CD4-positive, alpha-beta T cell treated with Interleukin-17A for 1 hour (primary cell): ENCODE measurements at regions not wholly inside any gene's neighbourhood (a gene's known extent, or its start where the extent isn't known, plus 50 kb on each side); places are given as distances from the start of the nearest gene placed in this dataset.

Source experiments
- DNase-seq: peaks from one replicate; pipeline ENCODE4 v3.0.0-alpha.2; 2020

DNA sequence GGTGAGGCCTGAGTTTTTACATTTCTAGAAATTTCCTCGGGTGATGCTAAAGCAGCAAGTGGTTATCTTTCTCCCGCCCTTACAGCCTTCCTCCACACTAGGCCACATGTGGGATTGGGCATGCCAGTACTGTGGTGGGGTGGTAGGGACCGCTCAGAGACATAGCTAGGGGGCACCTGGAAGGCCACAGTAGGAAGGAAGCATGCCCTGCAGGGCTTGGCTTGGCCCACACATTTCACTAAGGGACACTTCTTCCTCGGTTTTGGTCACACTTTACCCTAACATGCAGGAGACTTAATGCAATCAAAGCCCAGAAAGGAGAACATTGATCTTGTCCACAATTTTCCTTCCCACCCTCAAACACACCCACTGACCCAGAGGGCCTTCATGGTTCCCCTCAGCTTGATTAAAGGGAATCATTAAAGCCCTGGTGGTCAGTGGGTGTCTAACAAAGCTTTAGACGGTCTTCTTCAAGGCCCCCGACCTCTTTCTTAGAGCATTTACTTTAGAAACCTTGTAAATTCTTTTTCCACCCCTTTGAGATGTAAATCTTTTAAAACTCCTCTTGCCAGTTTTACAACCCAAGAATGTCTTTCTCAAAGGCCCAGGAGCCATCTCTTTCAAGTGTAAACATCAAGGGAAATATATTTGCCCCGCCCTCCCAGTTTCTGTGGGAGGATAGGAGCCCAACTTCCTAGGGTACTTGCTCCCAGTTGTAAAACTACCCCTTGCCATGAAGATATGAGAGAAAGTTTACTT is 246.4 kb upstream of the PTBP2 start:
- DNase-seq: no peak

DNA sequence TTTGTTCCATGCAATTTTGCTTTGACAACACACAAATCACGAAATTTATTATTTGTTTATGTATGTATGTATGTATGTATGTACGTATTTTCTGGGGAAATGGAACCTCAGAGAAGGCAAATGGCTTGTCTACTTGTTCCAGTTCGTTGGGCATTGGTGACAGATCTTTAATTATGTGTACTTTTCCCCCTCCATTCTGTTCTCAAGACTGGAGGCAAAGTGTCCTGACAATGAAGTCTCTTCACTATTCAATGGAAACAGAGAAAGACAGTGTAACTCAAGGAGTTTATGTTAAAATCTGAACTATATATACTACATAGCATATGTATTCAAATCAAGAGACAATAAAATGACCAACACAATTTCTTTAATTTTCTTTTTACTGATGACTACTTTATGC is 245.7 kb upstream of the PTBP2 start:
- DNase-seq: no peak

DNA sequence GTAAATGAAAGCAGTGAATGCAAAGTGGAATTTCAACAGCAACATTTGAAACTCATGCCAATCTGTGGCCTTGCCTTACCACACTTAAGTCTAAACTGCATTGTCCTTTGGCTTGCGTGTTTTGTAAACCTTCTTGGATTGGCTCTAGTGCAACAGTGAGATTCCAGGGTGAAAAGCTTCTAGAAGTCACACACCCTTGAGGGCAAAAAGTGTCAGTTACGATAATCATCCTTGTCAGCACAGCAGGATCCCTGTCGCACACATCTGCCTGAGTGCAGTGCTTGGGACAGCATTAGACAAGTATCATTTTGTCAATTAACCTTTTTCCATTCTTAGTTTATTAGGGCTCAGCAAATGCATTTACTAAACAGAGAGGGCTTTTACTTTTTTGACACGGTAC is 243.4 kb upstream of the PTBP2 start:
- DNase-seq: no peak

DNA sequence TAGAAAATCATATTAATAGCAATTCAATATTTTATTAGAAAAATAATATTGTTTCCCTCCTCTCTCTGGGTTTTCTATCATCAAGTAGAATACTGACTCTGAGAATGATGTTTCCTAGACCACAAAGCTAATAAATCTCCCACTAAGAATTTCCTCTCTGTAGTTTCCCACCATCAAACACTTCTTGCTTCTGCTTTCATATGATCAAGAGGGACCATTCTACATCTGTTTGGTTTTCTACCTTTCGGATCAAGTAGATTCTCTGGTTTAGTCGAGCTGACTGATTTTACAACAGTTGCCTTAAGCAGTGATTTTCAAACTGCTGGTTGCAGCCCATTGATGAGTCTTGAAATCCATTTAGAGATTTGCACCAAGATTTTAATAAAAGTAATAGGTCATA is 240.2 kb upstream of the PTBP2 start:
- no peak for DNase-seq

DNA sequence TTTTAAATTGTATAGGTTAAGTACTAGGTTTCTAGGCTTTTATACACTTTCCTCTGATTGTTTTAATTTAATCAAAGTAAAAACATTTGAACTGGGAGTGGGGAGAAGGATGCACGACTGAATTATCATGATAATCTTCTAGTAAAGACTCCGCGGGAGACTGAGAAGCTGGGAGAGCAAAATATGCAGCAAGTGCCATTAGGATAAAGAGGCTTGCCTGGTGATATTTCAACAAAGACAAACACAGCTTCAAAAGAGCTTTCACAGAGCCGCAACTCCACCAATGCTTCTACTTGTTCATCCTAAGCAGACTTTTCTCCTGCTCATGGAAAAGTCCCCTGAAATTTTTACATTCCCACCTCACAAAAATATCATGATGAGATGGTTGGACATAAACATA is 239.0 kb upstream of the PTBP2 start:
- DNase-seq: no peak

DNA sequence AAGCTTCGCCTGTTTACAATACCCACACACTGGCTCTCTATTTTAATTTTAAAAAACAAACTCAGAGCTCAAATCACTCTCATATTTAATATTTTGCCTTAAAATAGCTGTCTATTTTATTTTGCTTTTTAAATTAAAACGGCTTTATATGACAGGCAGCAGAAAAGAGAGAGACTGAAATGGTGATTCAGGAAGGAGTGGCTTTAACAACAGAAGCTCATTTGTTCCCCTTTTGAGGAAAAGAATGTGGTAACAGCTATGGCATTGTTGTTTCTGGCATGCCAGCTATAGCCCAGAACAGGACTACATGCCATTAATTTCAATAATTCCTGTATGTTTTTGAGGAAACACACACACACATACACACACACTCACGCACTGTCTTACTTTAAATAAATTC is 234.2 kb upstream of the PTBP2 start:
- DNase-seq: no peak

DNA sequence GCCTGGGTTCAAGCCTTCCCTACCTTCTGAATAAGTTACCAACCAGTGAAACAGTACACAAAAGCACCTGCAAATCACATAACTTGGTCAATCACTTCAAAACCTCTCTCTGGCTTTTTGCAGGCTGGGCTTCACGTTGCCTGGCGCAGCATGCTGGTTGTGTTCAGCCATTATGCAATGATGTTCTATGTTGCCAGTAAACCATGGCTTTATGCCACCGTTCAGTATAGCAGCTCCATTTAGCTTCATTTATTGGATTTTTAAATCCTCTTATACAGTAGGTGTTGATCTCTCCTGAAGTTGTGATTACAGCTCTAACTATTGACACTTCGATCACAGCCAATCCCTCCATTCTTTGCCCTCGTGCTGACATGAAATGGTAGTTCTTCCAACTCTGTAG is 233.6 kb upstream of the PTBP2 start:
- no peak for DNase-seq

DNA sequence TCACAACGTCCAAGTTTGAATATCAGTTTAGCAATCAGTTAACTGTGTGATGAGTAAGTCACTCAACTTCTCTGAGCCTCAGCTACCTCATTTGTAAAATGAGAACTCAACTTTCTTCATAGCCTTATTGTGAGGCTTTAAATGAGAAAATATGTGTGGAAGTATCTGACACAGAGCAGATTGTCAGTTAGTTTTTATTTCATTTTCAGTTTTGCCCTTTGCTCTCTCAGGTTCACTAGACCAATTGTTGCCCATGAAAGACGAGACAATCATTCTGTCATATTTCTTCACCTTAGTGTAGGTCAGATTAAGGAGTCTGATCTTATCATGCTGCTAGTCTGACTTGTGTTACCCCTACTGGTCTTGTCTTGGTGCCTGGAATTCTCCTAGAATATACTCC is 232.8 kb upstream of the PTBP2 start:
- DNase-seq: no peak

DNA sequence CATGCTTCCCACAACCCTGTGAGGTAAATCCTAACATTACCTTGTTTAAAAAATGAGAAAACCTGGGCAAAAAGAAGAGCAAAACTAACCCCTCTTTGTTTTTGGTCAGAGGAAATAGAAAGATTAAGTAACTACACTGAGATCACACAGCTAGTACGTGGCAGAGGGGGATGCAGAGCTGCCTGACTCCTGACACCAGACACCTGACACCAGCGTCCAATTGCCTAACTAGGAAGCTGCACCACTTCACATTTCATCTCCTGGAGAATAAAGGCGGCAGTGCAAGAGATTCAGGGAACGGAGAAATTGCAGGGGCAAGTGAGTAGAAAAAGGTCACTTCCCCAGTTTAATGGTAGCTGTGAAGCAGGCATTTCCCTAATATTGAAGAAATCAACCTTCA is 229.3 kb upstream of the PTBP2 start:
- no peak for DNase-seq

DNA sequence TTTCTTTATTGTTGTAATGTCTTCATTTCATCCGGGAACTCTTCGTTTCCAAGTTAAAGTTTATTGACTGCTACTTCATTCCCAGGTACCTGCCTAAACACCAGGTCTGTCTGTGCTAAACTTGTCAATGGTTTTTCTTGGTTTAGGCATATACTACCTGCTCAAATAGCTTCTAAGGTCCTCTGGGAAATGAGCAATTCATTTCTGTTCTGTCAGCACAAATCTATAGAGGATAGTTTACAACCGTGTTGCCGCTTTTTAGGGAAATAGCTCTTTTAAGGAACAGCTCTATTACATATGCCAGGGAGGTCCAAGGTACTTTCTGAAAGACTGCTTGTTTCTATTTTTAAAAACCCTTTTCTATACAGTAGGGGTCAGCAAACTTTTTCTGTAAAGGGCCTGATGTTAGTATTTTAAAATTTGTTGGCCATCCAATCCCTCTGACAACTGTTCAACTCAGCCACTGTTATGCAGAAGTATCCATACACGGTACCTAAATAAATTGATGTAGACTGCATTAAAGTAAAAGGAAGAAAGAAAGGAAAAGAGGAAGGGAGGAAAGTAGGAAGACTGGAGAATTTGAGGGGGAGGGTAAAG is 222.7 kb upstream of the PTBP2 start:
- no peak for DNase-seq

DNA sequence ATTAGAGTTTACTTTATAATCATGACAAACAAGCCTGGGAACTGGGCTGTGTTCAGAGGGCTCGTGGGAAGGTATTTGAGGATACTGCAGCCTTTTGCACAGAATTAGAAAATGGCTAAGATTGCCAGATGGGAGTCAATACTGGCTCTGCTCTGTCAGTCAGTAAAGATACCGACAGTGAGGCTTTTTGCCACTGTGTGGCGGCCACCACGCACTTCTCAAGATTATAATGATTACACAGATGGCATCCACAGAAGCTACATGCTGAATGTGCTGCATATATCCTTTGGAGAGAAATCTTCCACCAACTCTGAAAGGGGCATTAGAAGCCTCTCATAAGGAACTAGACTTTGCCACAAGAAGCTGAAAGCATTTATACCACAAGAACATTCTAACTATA is 213.4 kb upstream of the PTBP2 start:
- no peak for DNase-seq

DNA sequence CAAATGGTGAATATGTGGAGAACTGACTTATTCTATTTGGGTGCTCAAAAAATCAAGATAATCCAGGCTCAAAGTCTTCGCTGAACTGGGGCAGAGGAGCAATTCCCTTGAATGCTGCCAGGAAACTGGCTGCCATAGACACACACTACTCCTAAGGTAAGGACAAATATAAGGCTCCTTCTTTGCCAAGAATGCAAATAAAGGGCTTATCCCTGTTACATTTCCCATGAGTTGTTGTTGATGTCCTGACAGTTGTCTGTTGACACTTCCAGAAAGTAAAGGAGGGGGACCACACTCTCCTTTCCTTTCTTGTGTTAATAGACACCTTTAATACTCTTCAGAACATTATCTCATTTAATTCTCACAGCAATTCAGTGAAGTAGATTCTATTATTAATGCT is 212.2 kb upstream of the PTBP2 start:
- no peak for DNase-seq

DNA sequence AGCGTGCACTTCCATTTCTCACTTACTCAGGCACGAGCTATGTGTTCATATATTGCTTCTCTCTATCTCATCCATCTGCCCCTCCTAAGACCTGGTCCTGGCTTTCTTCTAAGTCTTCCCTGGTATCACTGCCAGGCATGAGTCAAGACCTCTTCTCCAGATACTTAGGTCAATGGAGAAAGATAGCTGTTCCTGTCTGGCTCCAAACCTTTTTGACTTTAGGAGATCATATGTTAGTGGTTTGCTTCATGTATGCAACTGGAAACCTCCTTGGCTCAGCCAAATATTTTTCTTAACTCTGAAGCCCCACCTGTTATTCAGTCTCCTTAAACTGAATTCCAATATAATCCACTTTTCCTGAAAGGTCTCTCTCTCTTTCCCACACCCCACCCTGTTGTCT is 211.6 kb upstream of the PTBP2 start:
- no peak for DNase-seq

DNA sequence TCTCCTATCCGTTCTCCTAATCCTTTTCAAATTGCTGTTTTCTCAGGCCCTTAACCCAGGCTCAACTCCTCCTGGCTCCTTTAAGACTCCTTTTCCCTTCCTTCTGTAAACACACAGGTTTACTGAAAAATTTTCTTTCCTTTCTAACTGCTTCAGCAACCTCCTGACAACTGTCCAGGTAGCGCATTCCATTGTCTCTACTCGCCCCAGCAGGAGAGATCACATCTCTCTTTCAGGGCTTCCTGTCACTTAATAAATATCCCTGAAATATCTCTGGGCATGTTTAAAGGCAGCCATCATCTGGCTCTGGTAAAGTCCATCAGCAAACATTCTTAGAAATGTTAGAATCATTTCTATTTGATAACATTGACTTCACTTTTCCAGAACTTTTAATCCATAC is 211.2 kb upstream of the PTBP2 start:
- DNase-seq: no peak

DNA sequence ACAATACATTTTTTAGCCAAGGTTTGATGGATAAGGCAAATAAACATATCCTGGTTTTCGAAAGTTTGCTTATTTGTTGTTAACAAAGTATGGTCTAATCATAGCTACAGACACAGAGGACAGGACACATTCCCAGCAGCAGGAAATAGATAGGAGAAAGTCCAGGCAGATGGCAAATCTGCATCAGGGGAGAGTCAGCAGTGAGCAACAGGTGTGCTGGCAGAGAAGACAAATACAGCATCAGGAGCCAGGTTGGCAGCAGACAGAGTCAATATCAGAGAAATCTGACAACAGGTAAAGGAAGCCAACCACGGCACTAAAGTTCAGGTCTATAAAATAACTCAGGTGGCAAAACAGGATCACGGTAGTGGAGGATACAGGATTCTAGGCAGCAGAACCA is 210.7 kb upstream of the PTBP2 start:
- no peak for DNase-seq

DNA sequence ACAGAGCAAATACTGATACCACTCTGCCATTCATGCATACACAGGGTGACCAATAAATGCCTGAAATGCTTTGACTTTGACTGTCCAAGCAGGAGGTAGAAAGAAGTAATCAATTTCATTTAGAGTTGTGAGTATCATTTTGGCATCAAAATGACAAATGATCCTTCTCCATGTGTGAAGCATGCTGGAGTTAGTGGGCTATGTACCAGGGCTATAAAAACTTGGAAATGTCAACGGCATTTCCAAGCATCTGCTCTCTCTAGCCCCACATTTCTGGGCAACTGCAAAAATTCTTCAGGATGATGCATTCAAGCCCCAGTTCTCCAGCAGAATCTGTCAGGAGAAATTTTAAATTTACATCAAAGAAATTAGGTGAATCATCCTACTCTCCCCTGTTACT is 208.4 kb upstream of the PTBP2 start:
- no peak for DNase-seq

DNA sequence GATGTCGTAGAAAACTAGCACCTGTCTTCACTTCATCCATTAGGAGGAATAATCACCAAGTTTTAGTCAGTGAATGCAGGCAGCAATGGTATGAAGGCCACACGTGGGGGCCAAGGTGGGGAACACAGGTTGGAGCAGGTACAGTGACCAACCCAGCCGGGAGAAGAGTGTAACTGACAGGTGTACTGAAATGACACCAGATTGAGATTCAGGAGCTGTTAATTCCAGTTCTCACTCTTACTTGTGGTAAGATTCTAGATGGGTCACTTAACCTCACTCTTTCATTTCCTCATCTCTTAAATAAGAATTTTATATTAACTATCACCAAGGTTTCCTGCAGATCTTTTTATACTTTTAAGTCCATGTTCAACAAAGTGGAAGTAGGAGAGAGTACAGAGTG is 206.2 kb upstream of the PTBP2 start:
- DNase-seq: no peak

DNA sequence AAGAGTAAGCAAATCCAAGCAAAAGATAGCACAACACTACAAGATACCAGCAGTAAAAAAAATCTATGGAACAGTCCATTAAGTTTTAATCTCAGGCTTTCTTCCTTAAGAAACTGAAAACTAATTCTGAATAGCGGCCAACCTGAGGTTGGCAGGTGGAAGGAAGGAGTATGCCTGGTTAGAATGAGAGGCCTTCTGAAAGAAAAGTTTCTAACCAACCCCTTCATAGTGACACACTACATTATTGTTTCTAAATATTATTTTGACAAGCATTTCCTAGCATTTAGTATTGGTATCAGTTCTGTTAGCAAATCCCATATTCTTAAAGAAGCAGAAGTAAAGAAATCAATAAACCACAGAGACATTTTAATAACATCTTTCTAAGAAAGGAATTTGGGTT is 205.7 kb upstream of the PTBP2 start:
- DNase-seq: no peak

DNA sequence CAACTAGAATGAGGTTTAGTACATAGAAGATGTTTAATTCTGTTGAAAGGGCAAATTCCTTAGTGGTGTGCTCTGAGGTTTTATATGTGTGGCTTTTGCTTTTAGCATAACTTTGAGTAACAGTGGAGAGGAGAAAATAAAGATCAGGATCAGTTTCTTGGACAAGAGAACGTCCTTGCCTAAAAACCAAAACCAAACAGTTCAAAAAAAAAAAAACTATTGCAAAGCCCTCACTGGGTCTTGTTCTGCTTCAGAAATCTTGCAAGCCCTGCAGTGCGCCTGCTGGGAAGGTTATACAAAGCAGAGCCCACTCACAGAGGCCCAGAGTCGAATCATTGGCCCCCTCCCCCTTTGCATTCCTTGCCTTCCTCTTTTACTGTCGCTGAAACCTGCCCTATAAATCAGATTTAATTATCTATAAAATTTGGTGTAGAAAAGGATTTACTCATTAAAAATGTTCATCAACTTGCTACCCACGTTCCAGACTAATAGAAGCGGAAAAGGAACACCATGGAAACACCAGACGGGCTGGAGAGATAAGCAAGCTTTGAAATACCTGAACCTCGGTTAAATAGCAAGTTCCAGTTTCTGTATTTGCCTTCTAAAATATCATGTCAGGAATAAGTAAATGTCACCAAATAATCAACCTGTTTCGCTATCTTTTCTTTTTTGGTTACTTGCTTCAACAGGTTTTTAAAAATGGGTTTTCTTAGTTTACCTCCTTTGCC is 201.6 kb upstream of the PTBP2 start:
- DNase-seq: no peak

DNA sequence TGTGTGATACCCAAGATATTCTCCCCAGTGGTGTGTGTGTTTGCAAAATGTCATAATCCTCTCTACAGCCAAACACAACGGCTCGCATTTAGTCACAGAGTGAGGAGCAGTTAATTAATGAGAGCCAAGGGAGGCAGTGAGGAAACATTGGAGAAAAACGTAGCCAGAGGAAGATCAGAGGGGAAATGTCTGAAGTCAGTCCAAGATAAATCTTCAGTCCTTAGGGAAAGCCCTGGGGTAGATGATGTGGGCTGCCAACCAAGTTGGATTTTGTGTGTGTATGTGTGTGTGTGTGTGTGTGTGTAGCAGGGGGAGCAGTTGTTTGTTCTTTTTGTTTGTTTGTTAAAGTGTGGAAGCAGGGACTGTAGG is 201.0 kb upstream of the PTBP2 start:
- DNase-seq: no peak

DNA sequence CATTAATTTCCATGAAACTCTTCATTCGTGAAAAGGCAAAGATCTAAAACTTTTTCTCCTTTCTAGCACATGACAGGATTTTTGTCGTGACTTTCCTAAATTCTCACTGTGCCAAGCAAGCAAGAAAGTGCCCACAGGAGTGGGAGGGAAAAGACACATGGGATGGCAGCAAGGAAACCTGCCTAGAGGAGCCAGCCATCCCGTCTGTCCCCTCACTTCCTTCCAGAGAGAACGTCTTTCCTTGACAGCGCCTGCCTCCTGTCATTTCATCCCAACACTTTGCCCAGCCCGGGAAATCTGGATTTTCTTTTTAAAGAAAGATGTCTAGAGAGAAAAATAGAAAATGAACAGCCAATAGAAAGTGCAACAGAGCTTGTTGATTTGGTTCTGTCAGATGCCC is 200.6 kb upstream of the PTBP2 start:
- DNase-seq: no peak

DNA sequence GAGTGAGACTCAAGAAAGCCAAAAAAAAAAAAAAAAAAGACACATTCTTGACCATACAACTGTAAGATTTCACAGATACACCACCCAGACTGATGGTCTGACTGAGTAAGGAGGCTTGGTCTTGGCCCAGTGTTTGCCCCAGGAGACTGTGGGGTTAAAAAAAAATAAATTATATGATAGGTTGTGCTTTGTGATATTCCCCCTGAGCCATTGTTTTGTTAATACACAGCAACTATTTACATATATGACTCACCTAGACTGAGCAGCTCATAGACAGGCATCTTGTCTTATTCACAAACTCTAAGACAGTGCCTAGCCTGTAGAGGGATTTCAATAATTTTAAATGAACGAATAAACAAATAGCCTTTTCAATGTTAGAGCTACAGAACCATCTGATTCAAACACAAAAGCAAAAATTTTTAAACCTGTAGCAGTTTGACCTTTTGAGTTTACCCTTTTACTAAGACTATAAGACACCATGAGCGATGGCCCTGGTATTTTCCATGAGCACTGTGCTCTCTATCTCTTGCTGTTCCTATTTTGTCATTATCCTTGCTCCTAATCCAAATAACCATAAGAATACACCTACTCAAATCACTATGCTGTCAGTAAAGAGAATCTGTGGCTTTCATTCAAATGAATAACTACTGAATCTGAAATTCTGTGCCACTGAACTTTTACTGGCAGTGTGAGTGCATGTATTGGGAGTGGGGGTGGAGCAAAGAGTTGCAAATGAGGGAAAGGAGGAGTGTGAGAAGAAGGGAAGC is 199.4 kb upstream of the PTBP2 start:
- no peak for DNase-seq

DNA sequence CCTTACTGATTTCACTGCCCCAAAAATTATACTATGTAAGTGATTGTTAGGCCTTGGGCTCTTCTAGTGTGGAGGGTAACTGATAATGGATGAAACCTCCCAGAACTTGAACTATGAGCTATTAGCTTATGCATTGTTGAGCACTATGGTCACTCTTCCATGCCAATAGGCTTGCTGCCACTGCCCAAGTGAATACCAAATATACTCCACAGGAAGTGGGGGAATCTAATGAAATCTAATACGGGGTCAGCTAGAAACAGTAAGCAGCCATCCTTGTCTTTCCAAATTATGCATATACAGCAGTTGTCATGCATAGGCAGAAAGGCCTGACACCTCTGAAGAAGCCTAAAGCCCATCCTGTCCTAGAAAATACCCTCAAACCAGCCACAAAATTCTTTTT is 198.7 kb upstream of the PTBP2 start:
- no peak for DNase-seq

DNA sequence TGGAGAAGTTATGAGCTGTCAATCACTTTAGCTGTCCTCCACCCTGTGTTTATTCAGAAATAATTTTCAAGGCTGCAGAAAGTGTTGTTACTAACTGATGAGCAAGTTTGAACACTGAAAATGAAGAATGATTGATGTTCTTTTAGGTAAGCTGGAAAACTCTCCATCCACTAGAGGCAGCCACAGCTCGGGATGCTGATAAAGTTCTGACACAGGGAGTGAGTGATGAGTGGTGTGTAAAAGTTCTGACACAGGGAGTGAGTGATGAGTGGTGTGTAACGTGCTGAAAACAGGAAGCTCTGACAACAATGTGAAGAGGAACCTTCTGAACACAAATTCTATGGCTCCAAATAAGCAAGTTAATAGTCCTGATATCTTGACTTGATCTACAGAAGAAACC is 197.5 kb upstream of the PTBP2 start:
- DNase-seq: no peak
